GM19463 (cell line): ENCODE measurements at regions not wholly inside any gene's neighbourhood (a gene's known extent, or its start where the extent isn't known, plus 50 kb on each side); places are given as distances from the start of the nearest gene placed in this dataset.
"Not testable (repeated sequence)": the region's sequence is repeated elsewhere in the genome, so short reads cannot be mapped to it uniquely, and the experiment has no call there.

Experiments
- ATAC-seq: cut with Tn5 transposase; IDR thresholded peaks from one replicate; pipeline ENCODE4 v1.9.1; 2021; ENCODE audit warnings: mild to moderate bottlenecking, moderate library complexity; ENCODE audit not compliant: unreplicated experiment

DNA sequence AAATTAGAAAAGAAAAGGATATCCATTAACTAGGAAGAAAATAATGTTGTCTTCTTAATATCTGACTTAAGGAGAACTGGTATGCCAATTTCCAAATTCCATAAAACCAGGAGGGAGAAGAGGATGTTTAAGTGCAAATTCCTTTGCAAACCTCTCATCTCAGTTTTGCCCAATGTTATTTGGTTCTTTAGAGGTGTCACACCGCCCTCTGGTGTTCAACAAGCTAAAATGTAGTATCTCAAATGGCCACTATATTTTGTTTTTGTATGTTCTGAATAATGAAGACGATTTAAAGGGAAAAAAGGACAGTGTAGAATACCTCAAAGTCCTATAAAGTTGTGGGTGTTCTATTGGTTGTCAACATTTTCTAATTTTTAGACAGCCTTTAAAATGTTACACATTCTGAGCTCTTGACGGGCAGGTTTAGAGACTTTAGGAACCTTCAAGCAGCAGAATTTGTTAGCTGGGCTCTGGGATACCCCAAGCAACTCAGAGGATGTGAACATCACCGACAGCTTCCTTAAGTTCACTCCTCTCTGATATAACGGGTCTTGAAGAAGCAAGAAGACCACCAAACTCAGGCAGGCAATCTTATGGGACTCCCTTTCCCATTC, 458.3 kb downstream of the MFSD1 start:
- ATAC-seq, result no peak

DNA sequence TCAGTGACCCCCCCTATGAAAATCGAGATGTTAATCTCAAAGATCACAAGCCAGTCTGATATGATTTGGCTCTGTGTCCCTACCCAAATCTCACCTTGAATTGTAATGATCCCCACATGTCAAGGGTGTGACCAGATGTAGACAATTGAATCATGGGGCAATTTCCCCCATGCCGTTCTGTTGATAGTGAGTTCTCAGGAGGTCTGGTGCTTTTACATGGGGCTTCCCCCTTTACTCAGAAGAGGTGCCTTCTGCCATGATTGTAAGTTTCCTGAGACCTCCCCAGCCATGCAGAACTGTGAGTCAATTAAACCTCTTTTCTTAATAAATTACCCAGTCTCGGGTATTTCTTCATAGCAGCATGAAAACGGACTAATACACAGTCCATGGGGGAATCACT, 459.5 kb downstream of the MFSD1 start:
- not testable (repeated sequence) for ATAC-seq

DNA sequence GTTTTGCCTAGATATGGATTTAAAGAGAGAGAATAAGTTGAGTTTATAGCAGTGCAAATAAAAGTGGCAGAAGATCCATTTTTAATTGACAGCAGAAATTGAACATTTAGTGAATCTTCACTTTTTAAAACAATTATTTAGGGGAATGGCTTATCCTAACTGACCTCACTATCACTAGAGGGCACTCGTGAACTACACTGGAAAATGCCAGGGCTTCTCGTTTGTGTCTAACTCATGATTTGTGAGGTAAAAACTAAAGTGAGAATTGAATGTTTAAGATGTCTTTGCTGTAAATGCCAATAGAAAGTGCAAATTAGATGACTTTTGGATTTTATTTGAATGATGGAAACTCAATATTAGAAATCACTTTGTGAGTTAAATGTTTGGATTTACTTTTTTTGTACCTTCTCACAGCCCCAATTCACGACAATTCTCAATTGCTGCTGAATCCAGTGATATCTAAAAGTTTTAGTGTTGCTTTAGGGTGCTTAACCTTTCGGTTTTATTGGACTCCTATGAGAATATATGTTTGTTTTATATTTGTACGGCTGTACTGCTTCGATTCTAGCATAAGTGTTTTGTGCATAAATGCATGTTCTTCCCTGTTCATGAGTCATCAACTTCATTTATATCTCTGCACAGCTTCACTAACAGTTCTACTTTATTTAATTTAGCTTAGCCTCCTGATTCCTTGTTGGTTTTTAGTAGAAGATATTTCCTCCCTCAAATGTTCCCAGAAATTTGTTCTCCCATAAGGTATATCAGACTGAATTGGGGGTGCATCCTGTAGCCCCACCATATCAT, 462.1 kb downstream of the MFSD1 start:
- ATAC-seq, result no peak

DNA sequence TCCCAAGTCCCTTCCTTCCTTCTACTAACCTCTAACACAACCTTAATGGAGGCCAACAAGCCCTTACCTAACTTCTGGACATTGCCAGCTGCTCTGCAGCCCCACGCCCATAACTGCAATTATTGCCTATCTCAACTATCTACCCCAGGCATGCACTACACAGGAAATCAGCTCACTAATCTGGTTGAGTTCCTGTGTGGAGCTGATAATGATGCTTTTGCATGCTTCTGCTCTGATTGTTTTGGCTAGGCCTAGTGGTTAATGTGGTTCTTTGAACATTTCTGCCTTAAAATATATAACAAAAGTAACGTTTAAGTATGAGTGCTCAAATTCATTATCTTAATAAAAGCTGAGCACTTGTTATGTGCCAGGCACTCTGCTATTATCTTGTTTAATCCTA, 463.9 kb downstream of the MFSD1 start:
- no peak for ATAC-seq

DNA sequence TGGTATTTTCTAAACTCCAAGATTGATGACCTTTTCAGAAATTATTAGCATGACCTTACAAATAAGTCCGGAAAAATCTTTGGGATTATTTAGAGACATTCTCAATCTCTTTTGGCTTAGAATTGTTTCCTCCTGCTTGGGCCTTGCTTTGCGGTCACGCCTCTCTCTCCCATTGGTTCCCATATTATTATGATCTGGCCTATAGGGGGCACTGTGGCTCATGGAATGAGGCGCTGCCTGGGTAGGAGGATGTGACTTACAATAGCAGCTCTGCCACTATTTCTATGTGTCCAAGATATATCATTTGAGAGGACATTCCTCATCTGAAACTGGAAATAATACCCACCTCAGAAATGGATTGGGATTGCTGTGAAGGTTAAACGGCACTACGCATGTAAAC, 464.9 kb downstream of the MFSD1 start:
- ATAC-seq, result peak; percentile 61

DNA sequence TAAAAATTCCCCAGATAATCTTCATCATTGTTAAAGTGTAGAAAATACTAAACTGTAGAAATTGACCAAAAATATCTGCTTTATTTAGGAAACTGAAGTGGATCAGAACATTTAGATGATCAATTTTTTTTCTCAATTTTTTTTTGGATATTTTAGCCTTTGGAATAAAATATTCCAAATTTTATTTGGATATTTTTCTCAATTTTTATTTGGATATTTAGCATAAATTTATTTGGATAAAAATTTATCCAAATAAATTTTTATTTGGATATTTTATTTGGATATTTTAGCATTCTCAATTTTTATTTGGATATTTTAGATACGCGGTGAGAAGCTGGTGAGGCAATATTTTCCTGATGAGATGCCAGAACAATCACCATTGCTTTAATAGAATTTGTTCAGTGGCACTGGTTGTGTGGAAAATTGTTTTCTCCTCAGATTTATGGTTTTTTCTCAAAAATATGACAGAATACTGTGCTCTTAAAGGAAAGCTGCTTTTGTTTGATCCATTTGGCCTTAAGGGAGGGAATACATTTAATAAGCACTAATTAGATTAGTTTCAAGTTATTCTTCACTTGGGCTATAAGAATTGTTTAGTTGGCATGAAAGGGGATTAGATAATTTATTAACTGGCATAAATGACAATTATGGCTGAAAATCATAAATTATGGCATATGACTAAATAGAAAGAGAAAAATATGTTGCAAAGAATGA, 470.1 kb downstream of the MFSD1 start:
- ATAC-seq, result no peak

DNA sequence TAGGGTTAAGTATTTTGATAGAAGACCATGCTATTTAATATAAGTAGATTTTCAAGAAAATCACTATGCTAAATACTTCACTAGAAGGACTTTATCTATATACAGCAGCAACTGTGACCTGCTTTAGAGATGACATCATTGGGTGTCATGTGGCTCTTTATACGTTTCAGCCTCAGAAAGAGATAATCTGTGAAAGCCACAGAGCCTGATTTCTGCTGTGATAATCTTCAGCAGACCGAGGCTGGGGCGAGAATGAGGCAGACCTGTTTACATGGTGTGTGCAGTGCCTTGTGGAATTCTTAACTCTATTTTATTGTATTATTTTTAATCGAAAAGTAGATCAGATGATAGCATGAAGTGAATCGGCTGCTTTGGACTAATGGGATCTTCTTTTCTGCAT, 471.2 kb downstream of the MFSD1 start:
- ATAC-seq, result no peak

DNA sequence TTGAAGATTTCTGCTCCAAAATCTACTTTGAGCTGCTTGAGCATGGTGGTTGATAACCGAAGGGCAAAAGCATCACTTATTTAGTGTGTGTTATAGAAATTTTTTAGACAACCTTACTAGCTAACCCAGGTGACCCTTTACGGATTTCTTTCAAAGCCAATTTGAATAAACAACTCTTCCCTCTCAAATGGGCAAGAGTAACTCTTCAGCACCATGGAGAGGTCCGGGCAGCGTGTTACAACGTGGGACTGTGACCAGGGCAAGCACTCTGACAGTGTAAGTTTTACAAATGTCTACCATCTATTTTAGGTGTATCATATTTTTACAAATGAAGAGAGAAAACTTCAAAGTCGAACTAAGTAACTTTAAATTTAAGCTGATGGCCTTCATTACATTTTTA, 471.8 kb downstream of the MFSD1 start:
- no peak for ATAC-seq

DNA sequence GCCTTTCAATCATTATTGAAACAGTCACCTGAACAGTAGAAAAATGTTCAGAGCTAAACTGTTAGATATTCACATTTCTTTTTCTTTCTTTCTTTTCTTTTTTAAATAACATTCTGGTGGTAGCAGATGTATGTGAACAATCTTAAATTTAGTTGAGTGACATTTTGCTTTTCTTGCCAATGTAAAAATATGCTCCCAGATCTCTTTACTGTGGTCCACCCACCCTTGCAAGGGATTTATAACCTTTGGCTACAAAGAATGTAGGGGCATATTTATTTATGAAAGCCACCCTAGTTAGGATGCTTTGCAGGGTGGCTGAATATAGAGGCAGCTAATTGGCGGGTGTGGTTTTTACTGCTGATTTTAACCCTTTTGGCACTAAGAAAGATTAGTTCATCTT, 473.9 kb downstream of the MFSD1 start:
- no peak for ATAC-seq

DNA sequence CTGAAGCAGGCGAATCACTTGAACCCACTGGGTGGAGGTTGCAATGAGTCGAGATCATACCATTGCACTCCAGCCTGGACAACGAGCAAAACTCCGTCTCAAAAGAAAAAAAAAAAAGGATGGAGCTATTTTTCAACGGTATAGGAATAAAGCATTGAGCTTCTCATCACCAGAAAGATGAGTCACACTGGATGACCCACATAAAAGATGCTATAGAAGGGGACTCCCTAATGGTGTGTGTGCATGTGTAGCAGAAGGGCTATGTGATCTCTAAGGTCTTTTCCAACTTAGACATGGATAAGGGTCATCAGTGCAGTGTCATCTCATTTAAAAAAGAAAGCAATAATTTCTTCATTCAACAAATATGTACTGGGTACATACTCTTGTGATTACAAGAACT, 476.0 kb downstream of the MFSD1 start:
- no peak for ATAC-seq

DNA sequence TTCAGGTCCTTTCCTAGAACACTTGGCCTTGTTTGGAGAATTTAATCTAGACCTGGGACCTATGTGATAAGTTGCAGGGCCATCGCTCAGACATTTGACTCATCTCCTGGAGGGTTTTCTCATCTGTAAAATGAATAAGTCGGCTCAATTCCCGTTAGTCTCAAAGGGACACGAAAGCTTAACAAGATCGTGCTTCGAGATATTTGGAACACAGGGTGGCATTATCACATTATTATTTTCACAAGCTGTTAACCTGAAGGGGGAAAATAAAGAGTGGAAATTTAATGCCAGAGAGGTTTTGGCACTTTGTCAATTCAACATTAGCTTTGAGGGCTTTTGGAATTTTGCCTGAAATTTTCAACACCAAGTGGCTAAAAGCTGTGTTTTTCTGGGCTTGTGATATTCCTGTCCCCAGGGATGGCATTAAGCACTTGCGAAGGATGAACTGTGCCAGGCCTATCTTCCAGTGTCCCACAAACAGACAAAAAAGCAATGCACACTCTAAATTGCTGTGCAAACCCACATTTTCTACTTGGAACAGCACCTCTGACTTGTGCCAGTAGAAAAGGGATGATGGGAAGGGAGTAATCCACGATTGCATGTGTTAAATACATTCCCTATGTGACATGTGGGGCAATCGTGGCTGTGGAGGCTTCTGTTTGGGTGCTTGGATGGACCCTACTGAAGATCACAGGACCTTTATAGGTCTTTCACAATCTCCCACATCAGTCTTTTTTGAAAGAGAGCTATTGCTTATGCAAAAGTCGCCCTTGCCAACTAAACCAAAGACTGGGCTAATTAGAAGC, 478.7 kb downstream of the MFSD1 start:
- no peak for ATAC-seq

DNA sequence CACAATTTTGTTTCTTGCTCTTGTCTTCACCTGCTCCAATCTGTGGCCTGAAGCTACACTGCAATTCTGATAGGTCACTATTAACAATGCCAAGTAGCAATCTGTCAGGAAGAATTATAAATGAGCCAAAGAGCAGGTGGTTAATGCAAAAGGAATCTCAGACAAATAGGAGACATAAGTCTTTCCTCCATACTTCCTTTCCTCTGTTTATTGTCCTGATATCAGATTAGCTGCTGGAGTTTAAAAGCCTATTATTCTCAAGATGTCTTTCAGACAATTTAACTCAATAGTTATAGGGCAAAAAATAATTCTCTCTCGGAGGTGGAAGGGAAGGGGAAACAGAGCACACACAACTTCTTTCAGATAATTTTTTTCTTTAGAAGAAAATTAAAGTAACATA, 491.6 kb downstream of the MFSD1 start:
- no peak for ATAC-seq

DNA sequence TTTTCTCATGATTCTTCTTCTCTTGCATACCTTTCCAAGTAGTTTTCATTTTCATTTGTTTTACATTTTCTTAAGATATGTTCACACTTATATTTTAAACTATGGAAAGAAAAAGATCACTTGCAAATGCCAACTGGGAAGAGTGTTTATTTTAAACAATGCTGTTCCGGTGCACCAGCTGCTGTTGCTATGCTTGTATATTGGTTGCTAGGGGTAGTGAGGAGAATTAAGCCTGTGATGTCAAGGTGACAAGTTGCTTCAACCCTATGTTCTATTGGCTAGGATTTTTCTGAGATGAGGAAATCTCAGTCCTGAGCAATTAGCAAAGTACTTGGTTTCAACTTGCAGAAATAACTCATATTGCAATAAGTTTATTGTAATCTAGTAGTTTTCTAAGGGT, 500.1 kb downstream of the MFSD1 start:
- no peak for ATAC-seq

DNA sequence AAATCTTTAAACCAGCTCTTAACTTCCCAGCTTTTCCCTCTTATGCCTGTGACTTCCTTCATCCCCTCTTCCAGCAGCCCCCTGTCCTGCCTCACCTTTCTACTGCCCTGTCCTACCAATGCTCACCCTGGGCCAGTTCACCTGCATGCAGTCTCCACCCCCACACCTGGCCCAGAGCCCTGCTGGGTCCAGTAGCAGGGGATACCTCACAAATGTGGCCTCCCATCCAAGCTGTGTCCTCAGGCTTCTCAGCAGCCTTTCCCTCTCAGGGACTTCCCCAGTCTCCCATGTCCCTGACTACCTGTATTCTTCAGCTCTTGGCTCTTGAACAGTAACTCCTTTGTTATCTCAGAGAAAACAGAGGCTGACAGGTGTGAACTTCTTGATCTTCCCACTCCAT, 503.2 kb downstream of the MFSD1 start:
- no peak for ATAC-seq

DNA sequence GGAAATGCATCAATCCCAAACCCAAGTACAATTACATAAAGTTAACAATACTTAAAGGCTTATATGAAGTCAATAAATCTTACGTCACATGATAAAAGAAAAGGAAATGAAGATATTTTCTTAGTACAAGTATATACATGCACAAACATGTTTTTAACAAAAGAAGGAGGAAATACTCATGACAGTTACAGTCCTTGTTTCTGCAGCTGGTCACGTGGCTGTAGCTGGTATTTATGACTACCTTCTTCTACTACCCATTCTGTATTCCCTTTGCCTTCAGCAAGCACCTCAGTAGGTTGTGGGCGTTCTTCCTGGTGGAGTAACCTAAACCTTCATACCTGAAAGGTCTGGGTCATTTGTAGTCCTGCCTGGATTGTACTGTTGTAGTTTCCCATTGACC, 514.9 kb downstream of the MFSD1 start:
- ATAC-seq, result not testable (repeated sequence)

DNA sequence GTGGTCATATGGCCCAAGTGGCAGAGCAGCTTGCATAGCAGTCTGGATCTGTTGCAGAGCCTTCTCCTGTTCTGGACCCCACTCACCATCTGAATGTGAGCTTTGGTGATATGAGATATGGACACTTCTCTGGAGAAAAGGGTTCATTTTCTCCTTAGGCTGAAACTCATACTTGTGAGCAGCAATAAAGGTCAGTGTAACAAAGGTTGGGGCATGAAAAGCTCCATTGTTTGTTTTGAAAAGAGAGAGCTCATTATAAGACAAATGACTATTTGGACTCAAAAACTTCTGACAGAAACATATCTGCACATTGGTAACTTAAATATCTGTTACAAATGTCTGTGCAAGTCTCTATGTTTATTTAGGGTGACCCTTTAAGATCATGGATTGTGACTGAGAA, 517.3 kb downstream of the MFSD1 start:
- ATAC-seq, result no peak

DNA sequence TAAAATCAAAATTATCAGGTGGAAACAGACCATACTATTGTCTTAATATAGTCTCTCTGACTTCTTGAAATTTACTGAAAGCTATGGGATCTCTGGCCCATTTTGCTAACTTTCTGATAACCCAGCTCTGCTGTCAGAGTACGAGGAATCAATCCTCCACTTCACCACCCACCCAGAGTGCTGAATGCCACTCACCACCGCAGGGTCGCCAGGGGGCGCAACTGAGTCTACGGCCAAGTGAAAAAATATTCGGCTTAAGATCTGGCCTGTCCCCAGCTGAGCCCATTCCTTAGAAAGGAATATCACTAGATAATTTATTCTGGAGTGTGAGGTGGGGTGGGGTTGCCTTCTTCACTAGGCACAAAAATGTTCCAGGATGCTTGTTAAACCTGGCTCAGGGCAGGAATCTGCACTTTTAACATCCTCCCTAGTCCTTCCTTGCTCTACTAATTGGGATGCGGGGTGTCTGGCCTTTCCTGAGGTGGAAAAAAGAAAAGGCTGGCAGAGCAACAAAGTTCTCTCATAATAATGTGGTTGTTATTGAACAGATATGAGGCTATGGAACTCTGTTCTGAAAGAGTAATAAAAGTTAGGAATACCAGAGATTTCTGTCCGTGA, 520.6 kb downstream of the MFSD1 start:
- ATAC-seq, result peak; percentile 84

DNA sequence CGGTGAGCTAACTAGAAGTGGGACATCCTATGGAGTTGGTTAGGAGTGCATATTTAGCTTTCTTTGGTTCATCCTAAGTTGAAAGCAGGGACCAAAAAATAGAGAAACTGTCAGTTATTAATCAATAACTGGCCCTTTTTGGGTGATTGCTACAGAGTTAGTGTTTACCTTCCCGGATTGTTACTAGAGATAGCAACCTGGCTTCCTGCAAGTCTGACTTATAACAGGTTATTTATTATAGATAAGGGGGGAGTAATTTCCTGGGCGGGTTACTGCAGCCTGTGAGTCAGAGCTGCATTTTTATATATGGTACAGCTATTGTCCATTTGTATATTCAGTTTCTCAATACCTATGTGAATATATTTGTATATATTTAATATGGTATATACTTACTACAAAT, 522.0 kb downstream of the MFSD1 start:
- no peak for ATAC-seq

DNA sequence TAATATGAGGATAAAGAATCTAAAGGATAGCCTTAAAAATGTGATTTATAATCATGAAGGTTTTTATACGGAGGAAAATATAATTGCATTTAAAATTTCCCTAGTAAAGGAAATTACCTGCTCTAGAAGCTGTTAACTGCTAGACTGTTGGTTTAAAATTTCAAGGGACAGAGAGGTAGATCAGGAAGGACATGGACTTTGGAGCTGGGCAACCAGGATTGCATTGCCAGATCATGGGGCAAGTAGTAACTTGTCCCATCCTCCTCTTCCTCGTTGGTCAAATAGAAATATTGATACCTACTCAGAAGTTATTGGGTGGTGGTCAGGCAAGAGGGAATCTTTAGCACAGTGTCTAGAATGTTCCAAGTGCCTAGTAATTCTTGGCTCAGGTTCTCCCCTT, 525.1 kb downstream of the MFSD1 start:
- ATAC-seq, result no peak

DNA sequence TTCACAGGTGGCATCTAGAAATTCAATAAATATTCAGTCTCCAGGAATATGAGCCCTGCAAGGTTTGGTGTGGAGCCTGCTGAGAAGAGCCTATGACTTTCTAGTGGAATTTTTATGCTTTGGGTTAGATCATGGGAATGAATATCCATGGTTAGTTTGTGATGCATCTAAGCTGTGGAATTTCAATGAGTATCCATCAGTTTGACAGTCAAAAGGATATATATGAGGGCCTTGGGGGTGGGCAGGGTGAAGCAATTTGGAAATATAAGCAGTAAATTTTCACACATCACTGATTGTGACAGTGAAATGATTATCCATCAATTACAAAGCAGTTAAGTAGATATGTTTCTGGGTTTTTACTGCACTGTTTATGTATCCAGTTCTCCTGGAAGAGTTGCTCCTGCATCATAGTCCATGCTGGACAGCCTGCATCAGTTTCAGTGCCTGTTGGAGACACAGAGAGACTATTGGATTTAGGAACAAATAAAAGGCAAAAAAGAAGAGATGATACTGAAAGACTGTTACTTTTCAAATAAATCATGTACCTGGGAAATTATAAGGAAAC, 530.8 kb downstream of the MFSD1 start:
- ATAC-seq, result no peak

DNA sequence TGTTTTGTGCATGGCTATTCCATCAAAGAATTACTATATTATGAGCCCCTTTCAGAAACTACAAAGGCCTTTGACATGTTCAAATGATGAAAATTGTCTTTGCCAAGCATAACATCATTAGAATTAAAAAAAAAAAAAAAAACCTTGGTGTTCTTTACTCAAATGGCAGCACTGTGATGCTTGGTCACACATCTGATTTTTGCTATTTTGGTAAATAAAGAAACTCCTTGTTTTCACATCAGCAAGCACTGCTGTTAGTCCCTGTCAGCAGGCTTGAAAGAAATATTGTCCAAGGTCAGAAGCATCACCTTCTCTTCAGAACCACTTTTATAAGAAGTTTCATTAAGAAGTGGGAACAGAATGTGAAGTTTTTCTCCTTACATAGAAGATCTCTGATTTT, 537.3 kb downstream of the MFSD1 start:
- ATAC-seq, result no peak
